PC-3 (cell line): ENCODE measurements at regions not wholly inside any gene's neighbourhood (a gene's known extent, or its start where the extent isn't known, plus 50 kb on each side); places are given as distances from the start of the nearest gene placed in this dataset.

Experiments
- ATAC-seq: fragments of 200-7000 bp; cut with Tn5 transposase; 2 replicates; pipeline ENCODE4 v1.9.1; 2020; ENCODE audit warnings: mild to moderate bottlenecking, moderate library complexity
- BruUV-seq: library from RNA; stranded (reverse); fragments of 400-500 nt; replicated peaks from 2 replicates; lab custom pipeline; 2021; lab: Mats Ljungman, UMichigan
- CTCF ChIA-PET: fragments of 300-600 bp; sonication (Branson Sonifier 250); formaldehyde crosslinking; loops from one replicate; lab custom pipeline; 2022; ENCODE audit warnings: antibody characterized with exemption; lab: Charles Lee
- POLR2A ChIA-PET: fragments of 300-600 bp; sonication (Branson Sonifier 250); formaldehyde crosslinking; loops from one replicate; lab custom pipeline; 2022; ENCODE audit warnings: antibody characterized with exemption; ENCODE audit not compliant: unreplicated experiment; lab: Charles Lee
- DNase-seq: peaks from one replicate; pipeline ENCODE4 v3.0.0-alpha.2; 2015
- H2AFZ ChIP-seq: fragments of 300-600 bp; sonication (generic); 2 replicates; pipeline ENCODE4 v1.6.0; 2016; ENCODE audit warnings: antibody characterized with exemption, low read length
- H3F3A ChIP-seq: fragments of 300-600 bp; sonication (generic); one replicate; pipeline ENCODE4 v1.6.0; 2017; ENCODE audit warnings: antibody characterized with exemption, low read length, control low read depth, mild to moderate bottlenecking; ENCODE audit not compliant: unreplicated experiment
- H3K27ac ChIP-seq: fragments of 300-600 bp; sonication (generic); 2 replicates; pipeline ENCODE4 v1.5.1; 2016; ENCODE audit warnings: mild to moderate bottlenecking, low read length
- H3K27me3 ChIP-seq: fragments of 300-600 bp; sonication (generic); 2 replicates; pipeline ENCODE4 v1.6.1; 2016; ENCODE audit warnings: low read length, mixed read lengths
- H3K36me3 ChIP-seq: fragments of 300-600 bp; sonication (generic); 2 replicates; pipeline ENCODE4 v1.6.1; 2016; ENCODE audit warnings: low read depth, mixed run types, low read length, mixed read lengths
- H3K4me1 ChIP-seq: fragments of 300-600 bp; sonication (generic); 2 replicates; pipeline ENCODE4 v1.5.1; 2016; ENCODE audit warnings: low read length; ENCODE audit not compliant: insufficient read depth
- H3K4me2 ChIP-seq: fragments of 300-600 bp; sonication (generic); 2 replicates; pipeline ENCODE4 v1.6.0; 2016; ENCODE audit warnings: low read length
- H3K4me3 ChIP-seq: fragments of 300-600 bp; sonication (generic); 2 replicates; pipeline ENCODE4 v1.5.1; 2016; ENCODE audit warnings: mild to moderate bottlenecking, low read length, mixed read lengths
- H3K79me2 ChIP-seq: fragments of 300-600 bp; sonication (generic); 2 replicates; pipeline ENCODE4 v1.6.1; 2017; ENCODE audit warnings: low read length, mixed read lengths
- H3K9ac ChIP-seq: fragments of 300-600 bp; sonication (generic); 2 replicates; pipeline ENCODE4 v1.6.0; 2016; ENCODE audit warnings: mild to moderate bottlenecking, low read length
- H3K9me2 ChIP-seq: fragments of 300-600 bp; sonication (generic); replicated peaks from 2 replicates; pipeline ENCODE4 v1.6.1; 2016; ENCODE audit warnings: mixed run types, low read length, mixed read lengths
- H3K9me3 ChIP-seq: fragments of 300-600 bp; sonication (generic); 2 replicates; pipeline ENCODE4 v1.6.1; 2016; ENCODE audit warnings: low read length, mixed read lengths
- H4K20me1 ChIP-seq: fragments of 300-600 bp; sonication (generic); 2 replicates; pipeline ENCODE4 v1.6.1; 2016; ENCODE audit warnings: low read length, mixed read lengths
- CTCF ChIP-seq: fragments of 300-600 bp; sonication (generic); conservative IDR thresholded peaks from 2 replicates; pipeline ENCODE4 v1.5.1; 2017; ENCODE audit warnings: antibody characterized with exemption, low read depth, mild to moderate bottlenecking, low read length
- EZH2 ChIP-seq: fragments of 300-600 bp; sonication (generic); IDR thresholded peaks from one replicate; pipeline ENCODE4 v1.6.1; 2017; ENCODE audit warnings: antibody characterized with exemption, mild to moderate bottlenecking, low read length; ENCODE audit not compliant: unreplicated experiment
- EZH2phosphoT487 ChIP-seq: fragments of 300-600 bp; sonication (generic); IDR thresholded peaks from 2 replicates; pipeline ENCODE4 v1.6.1; 2018; ENCODE audit warnings: mild to moderate bottlenecking, antibody characterized with exemption, low read length, borderline replicate concordance
- intact Hi-C: fragments of 100-400 bp; cut with micrococcal nuclease; formaldehyde crosslinking; loops from 2 replicates; pipeline ENCODE4 v1.9.0; 2023

GRCh38 chr3:44092497-44092896 is 149.2 kb upstream of the TOPAZ1 start:
- intact Hi-C loops, result no loop called here
- H3K27ac ChIP-seq, result no peak overlapping the region
- no peaks in the 10 kb centered on the region for H3K27me3 ChIP-seq
- no peak overlapping the region for H2AFZ ChIP-seq
- ChIA-PET POLR2A (no interaction called here), CTCF (no interaction called here)
- no peak for DNase-seq
- H3K4me1 ChIP-seq, result 0 out of 2 replicates have a peak, but pooled peaks cover 4% of the 10 kb centered on the region
- no peaks in the 10 kb centered on the region for H3F3A ChIP-seq
- H3K4me2 ChIP-seq, result no peak overlapping the region
- H4K20me1 ChIP-seq, result no peaks in the 10 kb centered on the region
- no peak overlapping the region for H3K9ac ChIP-seq
- no peaks in the 10 kb centered on the region for H3K79me2 ChIP-seq
- no TSS peak for BruUV-seq
- no peak for ATAC-seq
- H3K36me3 ChIP-seq, result no peaks in the 10 kb centered on the region
- H3K9me2 ChIP-seq, result no peaks in the 10 kb centered on the region
- TF ChIP-seq EZH2phosphoT487 (no peak), EZH2 (no peak), CTCF (no peak)
- no peak overlapping the region for H3K4me3 ChIP-seq
- no peaks in the 10 kb centered on the region for H3K9me3 ChIP-seq

- no TSS peak for BruUV-seq
- intact Hi-C loops, result no loop called here
- Histone ChIP-seq H3K9me3 (no peaks in the 10 kb centered on the region), H4K20me1 (no peaks in the 10 kb centered on the region), H3K79me2 (no peaks in the 10 kb centered on the region), H3K36me3 (no peaks in the 10 kb centered on the region), H3K9ac (no peak overlapping the region), H2AFZ (no peak overlapping the region), H3K27ac (no peak overlapping the region), H3K4me1 (0 out of 2 replicates have a peak, but pooled peaks cover 4% of the 10 kb centered on the region), H3K9me2 (no peaks in the 10 kb centered on the region), H3K27me3 (no peaks in the 10 kb centered on the region), H3F3A (no peaks in the 10 kb centered on the region), H3K4me3 (no peak overlapping the region), H3K4me2 (no peak overlapping the region)
- DNase-seq (no peak), ATAC-seq (no peak)
- CTCF ChIA-PET, result no interaction called here
- POLR2A ChIA-PET, result no interaction called here
- TF ChIP-seq EZH2phosphoT487 (no peak), CTCF (no peak), EZH2 (no peak)
Observed at GRCh38 chr3:44093531-44093930, 148.2 kb upstream of the TOPAZ1 start.

GRCh38 chr3:44098656-44099415 is 142.8 kb upstream of the TOPAZ1 start:
- no peak overlapping the region for H2AFZ ChIP-seq
- no peak overlapping the region for H3K4me2 ChIP-seq
- no peaks in the 10 kb centered on the region for H3K36me3 ChIP-seq
- ChIA-PET POLR2A (no interaction called here), CTCF (no interaction called here)
- H3K27ac ChIP-seq, result no peak overlapping the region
- no peak overlapping the region for H3K4me3 ChIP-seq
- H3K79me2 ChIP-seq, result no peaks in the 10 kb centered on the region
- no peak for TF ChIP-seq EZH2phosphoT487
- no peak for TF ChIP-seq EZH2
- TF ChIP-seq CTCF, result no peak
- no peak for ATAC-seq
- H3K9me3 ChIP-seq, result no peaks in the 10 kb centered on the region
- H3K27me3 ChIP-seq, result no peaks in the 10 kb centered on the region
- BruUV-seq, result no TSS peak
- no peak overlapping the region for H3K9ac ChIP-seq
- peaks cover 1% of the 10 kb centered on the region for H3K4me1 ChIP-seq
- no peaks in the 10 kb centered on the region for H3K9me2 ChIP-seq
- no peaks in the 10 kb centered on the region for H3F3A ChIP-seq
- no peaks in the 10 kb centered on the region for H4K20me1 ChIP-seq
- DNase-seq, result no peak
- intact Hi-C loops, result no loop called here
